ENCODE measurements at regions not wholly inside any gene's neighbourhood (a gene's known extent, or its start where the extent isn't known, plus 50 kb on each side); places are given as distances from the start of the nearest gene placed in this dataset.

- peak; percentile 51 for DNase-seq (ENCODE audit: low read depth)
Measured at GRCh38 chr5:13346401-13346800, 598.1 kb downstream of the DNAH5 start.

DNA sequence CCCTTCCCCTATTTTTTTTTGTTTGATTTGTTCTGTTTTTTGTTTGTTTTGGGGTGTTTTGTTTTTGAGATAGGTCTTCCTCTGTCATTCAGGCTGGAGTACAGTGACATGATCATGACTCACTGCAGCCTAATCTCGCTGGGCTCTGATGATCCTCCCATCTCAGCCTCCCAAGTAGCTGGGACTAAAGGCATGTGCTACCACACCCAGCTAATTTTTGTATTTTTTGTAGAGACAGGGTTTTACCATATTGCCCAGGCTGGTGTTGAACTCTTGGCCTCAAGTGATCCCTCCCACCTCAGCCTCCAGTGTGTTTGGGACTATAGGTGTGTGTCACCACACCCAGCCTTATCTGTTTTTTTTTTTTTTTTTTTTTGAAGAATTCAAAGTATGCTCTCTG is 605.4 kb downstream of the DNAH5 start:
- DNase-seq (ENCODE audit: low read depth): peak; percentile 51

DNA sequence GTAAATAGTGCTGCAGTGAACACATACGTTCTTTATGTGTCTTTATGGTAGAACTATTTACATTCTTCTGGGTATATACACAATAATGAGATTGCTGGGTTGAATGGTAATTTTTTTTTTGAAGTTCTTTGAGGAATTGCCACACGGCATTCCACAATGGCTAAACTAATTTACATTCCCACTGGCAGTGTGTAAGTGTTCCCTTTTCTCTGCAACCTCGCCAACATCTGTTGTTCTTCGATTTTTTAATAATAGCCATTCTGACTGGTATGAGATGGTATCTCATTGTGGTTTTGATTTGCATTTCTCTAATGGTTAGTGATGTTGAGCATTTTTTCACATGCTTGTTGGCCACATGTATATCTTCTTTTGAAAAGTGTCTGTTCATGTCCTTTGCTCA is 609.5 kb downstream of the DNAH5 start:
- DNase-seq (ENCODE audit: low read depth): peak; percentile 64

GRCh38 chr5:13331585-13331984 is 612.9 kb downstream of the DNAH5 start:
- DNase-seq (ENCODE audit: low read depth): no peak

- peak; percentile 76 for DNase-seq (ENCODE audit: low read depth)
Measured at GRCh38 chr5:13328316-13328715, 616.2 kb downstream of the DNAH5 start.

GRCh38 chr5:13325765-13326164 is 618.7 kb downstream of the DNAH5 start:
- DNase-seq (ENCODE audit: low read depth): peak; percentile 80

GRCh38 chr5:13322769-13323168 is 621.7 kb downstream of the DNAH5 start:
- DNase-seq (ENCODE audit: low read depth): no peak

DNA sequence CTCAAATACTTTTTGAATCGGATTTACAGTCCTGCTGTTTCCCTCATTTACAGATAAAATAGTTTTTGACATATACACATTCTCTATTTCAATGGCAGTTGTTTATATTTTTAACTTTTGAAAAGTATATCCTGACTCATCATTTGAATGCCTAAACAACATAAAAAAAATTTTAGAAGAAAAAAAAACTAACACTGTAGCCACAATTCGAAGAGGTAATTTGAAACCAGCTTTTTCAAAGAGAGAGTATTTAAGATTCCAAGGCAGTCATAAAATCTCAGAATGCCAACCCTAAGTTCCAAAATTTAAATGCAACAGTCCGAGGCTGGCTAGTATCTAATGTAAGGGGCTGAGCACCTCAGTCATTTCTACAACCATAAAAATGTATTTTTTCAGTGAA is 626.8 kb downstream of the DNAH5 start:
- peak; percentile 48 for DNase-seq (ENCODE audit: low read depth)

GRCh38 chr5:13316176-13316575 is 628.3 kb downstream of the DNAH5 start:
- DNase-seq (ENCODE audit: low read depth): peak; percentile 89

- DNase-seq (ENCODE audit: low read depth): no peak
Measured at GRCh38 chr5:13307480-13307879, 637.0 kb downstream of the DNAH5 start.

DNA sequence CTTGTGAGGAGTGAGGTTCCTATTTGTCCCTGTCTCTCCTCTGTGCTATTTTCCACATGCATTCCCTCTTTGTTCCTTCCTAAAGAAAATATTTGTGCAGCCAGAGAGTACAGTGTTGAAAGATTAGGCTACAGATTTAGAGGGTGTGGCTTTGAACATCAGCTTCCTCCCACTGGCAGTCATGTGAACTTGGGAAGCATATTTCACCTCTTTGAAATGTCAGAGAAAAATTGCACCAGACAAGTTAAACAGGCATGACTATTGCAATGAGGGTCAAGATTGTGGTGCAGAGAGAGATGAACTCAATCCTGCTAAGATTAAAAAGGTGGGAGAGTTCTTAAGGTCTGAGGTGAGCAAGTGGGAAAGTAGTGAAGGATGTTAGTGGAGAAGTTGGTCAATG is 641.0 kb downstream of the DNAH5 start:
- DNase-seq (ENCODE audit: low read depth): no peak

DNA sequence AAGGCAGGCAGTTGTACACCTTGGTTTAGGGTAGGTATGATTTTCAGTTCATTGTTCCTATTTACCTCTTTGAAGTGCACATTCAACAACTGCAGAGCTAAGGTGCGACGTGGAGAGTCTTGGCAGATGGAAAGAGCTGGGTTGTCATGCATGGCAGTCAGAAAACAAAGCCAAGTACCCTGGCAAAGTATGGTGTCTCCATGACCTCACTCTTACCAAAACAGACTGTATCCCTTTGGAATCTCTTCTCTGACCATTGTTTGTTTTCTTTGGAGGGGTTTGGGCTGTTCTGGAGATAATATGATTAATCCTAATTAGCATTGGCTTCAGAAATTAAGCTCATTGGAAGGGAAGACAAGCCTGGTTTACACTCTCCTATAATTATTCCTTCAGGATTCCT is 665.7 kb downstream of the DNAH5 start:
- peak; percentile 39 for DNase-seq (ENCODE audit: low read depth)

DNA sequence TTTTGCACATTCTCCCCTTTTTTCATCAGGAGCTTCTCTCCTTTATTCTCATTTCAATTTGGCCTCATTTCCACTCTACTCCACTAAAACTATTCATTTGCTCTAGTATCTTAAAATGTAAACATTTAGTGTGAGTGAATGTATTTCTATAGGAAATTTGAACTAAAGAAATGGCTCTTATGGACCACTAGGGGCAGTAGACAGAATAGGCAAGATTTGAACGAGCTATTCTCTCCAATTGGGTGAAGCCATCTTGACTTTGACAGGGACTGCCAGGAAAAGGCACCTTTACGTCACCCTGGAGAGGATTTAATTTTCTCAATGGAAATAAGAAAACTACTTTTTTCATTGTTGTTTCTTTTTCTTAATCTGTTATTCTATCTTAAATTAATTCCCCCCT is 666.3 kb downstream of the DNAH5 start:
- DNase-seq (ENCODE audit: low read depth): no peak

DNA sequence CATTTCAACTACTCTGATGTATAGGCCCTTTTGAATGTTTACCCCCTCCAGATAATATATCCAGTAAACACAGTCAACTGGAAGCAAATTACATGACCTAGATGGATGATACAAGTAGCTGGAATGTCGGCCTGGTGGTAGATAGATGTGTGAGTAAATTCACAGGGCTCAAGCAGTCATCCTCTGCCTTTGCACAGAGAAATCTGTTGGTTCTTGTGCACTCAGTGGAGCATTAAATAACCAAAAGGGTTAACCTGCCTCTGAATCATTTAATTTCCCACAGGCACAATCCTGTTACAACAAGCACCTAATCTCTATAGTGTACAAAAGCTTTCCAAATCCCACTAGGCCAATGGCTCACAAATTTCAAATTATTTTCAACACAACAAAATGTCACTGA is 668.3 kb downstream of the DNAH5 start:
- DNase-seq (ENCODE audit: low read depth): peak; percentile 68

DNA sequence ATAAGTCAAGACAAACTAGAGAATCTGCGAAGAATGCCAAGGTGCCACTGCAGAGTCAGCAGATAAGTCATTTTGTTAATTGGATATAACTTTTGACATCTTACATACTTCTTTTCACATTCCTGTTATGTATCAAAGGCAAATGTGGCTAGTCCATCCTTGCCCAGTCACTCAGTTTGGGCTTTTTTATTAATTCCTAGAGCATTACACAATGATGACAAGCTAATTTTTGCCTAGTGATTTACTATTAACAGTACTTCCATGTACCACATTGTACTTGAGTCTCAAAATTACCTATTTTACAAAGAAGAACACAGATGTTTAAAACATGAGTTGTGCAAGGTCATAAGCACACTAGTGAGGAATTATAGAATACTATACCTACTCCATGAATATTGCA is 680.8 kb downstream of the DNAH5 start:
- no peak for DNase-seq (ENCODE audit: low read depth)

DNA sequence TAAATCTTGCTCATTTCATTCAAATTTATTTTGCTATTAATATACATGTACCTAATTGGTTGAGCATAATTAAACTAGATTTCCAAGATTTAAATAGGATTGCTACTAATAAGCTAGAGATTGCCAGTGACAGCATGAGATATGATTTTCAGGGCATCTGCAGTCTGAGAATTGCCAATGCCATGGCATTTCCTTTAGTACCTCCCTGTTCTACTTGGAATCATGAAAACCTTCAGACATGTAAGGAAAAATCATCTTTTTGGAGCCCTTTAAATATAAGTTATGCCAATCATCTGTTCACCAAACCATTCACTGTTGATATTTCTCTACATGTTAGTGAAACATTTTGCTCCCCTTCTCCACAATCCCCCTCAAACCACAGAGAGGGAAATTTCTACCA is 691.4 kb downstream of the DNAH5 start:
- DNase-seq (ENCODE audit: low read depth): no peak

DNA sequence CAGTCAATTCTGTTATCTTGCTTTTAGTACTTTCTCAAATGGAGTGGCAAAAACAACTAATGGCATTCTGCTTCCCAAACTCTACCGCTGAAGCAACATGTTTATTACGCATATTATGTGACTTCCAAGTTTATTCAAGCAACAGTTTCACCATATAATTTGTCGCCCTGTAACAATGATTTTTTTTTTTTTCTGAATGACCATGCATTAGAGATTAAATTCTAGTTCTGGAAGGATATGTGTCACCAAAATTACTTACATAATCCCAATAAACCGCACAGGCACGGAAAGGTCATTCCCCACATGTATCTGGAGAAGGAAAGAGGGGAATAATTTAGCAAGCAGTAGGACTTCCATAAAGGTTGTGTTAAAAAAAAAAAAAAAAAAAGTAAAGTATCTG is 691.8 kb downstream of the DNAH5 start:
- no peak for DNase-seq (ENCODE audit: low read depth)

- peak; percentile 49 for DNase-seq (ENCODE audit: low read depth)
Measured at GRCh38 chr5:13251623-13252376, 692.7 kb downstream of the DNAH5 start.

DNA sequence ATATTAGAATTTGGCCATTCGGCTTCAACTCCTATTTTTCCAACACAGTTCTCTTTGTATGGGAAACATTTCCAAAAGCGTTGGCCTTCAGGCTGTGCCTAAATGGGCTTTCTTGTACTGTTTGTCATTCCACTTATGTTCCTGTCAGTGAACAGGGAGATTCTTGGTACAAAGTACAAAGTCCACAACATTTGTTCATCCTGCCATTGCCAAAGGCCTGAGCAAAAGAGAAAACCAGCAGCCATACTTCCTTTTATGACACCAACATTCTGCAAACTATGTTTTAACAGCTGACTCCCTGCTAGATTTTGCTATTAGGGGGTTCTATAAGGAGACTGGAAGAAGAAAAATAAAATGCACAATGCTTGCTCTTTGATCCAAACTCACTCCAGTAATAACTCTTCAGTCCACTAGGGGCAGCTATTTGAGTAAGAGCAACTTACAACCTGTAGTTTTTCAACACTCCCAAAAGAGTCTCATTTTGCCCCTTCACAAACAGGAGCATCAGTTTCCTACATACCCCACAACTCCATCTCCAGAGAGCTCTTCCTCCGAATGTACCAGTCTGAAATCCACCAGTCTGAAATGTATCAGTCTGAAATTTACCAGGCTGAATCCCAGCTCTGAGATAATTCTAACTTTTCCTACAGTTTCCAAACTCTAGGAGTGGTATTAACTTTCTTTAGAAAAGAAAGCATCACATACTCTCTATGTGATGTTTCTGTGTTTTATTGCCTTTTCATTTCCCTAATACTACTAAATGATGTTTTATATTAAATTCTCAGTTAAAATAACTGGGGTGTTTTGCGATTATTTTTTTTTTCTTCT is 693.8 kb downstream of the DNAH5 start:
- peak; percentile 44 for DNase-seq (ENCODE audit: low read depth)

- DNase-seq (ENCODE audit: low read depth): peak; percentile 87
Measured at GRCh38 chr5:13249854-13250253, 694.6 kb downstream of the DNAH5 start.

GRCh38 chr5:13248253-13248652 is 696.2 kb downstream of the DNAH5 start:
- peak; percentile 69 for DNase-seq (ENCODE audit: low read depth)

- no peak for DNase-seq (ENCODE audit: low read depth)
Measured at GRCh38 chr5:13246053-13246452, 698.4 kb downstream of the DNAH5 start.

DNA sequence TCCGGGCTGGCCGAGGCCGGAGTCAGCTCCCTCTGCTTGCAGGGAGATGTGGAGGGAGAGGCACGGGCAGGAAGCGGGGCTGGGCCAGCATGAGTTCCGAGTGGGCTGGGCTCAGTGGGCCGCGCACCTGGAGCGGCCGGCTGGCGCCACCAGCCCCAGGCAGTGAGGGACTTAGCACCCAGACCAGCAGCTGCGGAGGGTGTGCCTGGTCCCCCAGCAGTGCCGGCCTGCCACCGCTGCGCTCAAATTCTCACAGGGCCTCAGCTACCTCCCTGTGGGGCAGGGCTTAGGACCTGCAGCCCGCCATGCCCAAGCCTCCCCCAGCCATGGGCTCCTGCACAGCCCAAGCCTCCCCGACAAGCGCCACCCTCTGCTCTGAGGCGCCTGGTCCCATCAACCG is 700.3 kb downstream of the DNAH5 start:
- DNase-seq (ENCODE audit: low read depth): no peak

Measured in M059J (cell line).